ENCODE measurements at regions not wholly inside any gene's neighbourhood (a gene's known extent, or its start where the extent isn't known, plus 50 kb on each side); places are given as distances from the start of the nearest gene placed in this dataset.

- H3K36me3 ChIP-seq: no peaks in the 10 kb centered on the region
Observed at GRCh38 chr6:102438171-102438570, 1044.7 kb downstream of the GRIK2 start.

GRCh38 chr6:102417368-102417998, 1024.0 kb downstream of the GRIK2 start:
- Histone ChIP-seq H3K4me1 (peaks cover 0 to 5% (median 0%) of the 10 kb centered on the region in 4 donors), H3K9me3 (no peaks in the 10 kb centered on the region), H3K36me3 (no peaks in the 10 kb centered on the region), H3K27me3 (no peaks in the 10 kb centered on the region), H3K4me3 (no peak overlapping the region), H3K27ac (no peak overlapping the region)
- intact Hi-C loops (cut with DNase I): no loop called here
- WGBS, 2 donors: 47 to 62% methylated on average over 4 of the region's 4 CpGs
- TF ChIP-seq POLR2AphosphoS5 (IDR thresholded peaks at IDR 0.05) (no peak), POLR2A (IDR thresholded peaks at IDR 0.05) (no peak), EP300 (IDR thresholded peaks at IDR 0.05) (no peak), CTCF (IDR thresholded peaks at IDR 0.05) (no peak)
- DNase-seq: no peak

More at GRCh38 chr6:102438171-102438570, 1044.7 kb downstream of the GRIK2 start:
- Histone ChIP-seq H3K4me1 (no peaks in the 10 kb centered on the region), H3K9me3 (no peaks in the 10 kb centered on the region), H3K4me3 (no peak overlapping the region), H3K27ac (no peak overlapping the region), H3K27me3 (no peaks in the 10 kb centered on the region)
- no peak for DNase-seq
- TF ChIP-seq POLR2AphosphoS5 (IDR thresholded peaks at IDR 0.05) (no peak), CTCF (IDR thresholded peaks at IDR 0.05) (no peak), EP300 (IDR thresholded peaks at IDR 0.05) (no peak), POLR2A (IDR thresholded peaks at IDR 0.05) (no peak)
- intact Hi-C loops (cut with DNase I): no loop called here
- 70 to 80% methylated on average over 1 of the region's 1 CpG for WGBS, 2 donors

GRCh38 chr6:102415891-102416290, 1022.4 kb downstream of the GRIK2 start:
- Histone ChIP-seq H3K27ac (no peak overlapping the region), H3K27me3 (no peaks in the 10 kb centered on the region), H3K4me3 (no peak overlapping the region), H3K36me3 (no peaks in the 10 kb centered on the region), H3K4me1 (peaks cover 0 to 5% (median 0%) of the 10 kb centered on the region in 4 donors), H3K9me3 (no peaks in the 10 kb centered on the region)
- no peak for DNase-seq
- intact Hi-C loops (cut with DNase I): no loop called here
- TF ChIP-seq POLR2AphosphoS5 (IDR thresholded peaks at IDR 0.05) (no peak), EP300 (IDR thresholded peaks at IDR 0.05) (no peak), POLR2A (IDR thresholded peaks at IDR 0.05) (no peak), CTCF (IDR thresholded peaks at IDR 0.05) (no peak)
- WGBS, 2 donors: 71 to 83% methylated on average over 1 of the region's 1 CpG

- WGBS, 2 donors: 64 to 80% methylated on average over 3 of the region's 3 CpGs
- Histone ChIP-seq H3K4me1 (no peaks in the 10 kb centered on the region), H3K9me3 (no peaks in the 10 kb centered on the region), H3K36me3 (no peaks in the 10 kb centered on the region), H3K4me3 (no peak overlapping the region), H3K27ac (no peak overlapping the region), H3K27me3 (no peaks in the 10 kb centered on the region)
- TF ChIP-seq CTCF (IDR thresholded peaks at IDR 0.05) (no peak), POLR2A (IDR thresholded peaks at IDR 0.05) (no peak), EP300 (IDR thresholded peaks at IDR 0.05) (no peak), POLR2AphosphoS5 (IDR thresholded peaks at IDR 0.05) (no peak)
- intact Hi-C loops (cut with DNase I): no loop called here
- no peak for DNase-seq
Observed at GRCh38 chr6:102411796-102412195, 1018.3 kb downstream of the GRIK2 start.
